Liver (tissue), 8 donors: ENCODE measurements at regions not wholly inside any gene's neighbourhood (a gene's known extent, or its start where the extent isn't known, plus 50 kb on each side); places are given as distances from the start of the nearest gene placed in this dataset.

Experiments used
- DNase-seq: peaks from one replicate; pipeline ENCODE4 v3.0.0-alpha.2; 2017; ENCODE audit warnings: low spot score
- H3K27ac ChIP-seq, 2 donors: one replicate each; pipeline ENCODE4 v1.7.0; 2013; ENCODE audit warnings: inconsistent platforms in 2 of 2, low read length in 2 of 2, control low read depth in 1 of 2, low read depth in 1 of 2, mild to moderate bottlenecking in 1 of 2
- H3K27me3 ChIP-seq, 4 donors: one replicate each; pipeline versions ENCODE4 v1.6.1 to v1.7.0; 2013; ENCODE audit warnings: low read length in 3 of 4, inconsistent platforms in 1 of 4, mild to moderate bottlenecking in 1 of 4, moderate library complexity in 1 of 4; ENCODE audit not compliant: control insufficient read depth in 4 of 4, insufficient read depth in 4 of 4
- H3K36me3 ChIP-seq, 4 donors: one replicate each; pipeline versions ENCODE4 v1.6.1 to v1.7.0; 2013; ENCODE audit warnings: low read length in 3 of 4, mild to moderate bottlenecking in 3 of 4, low read depth in 1 of 4, moderate library complexity in 1 of 4; ENCODE audit not compliant: control insufficient read depth in 4 of 4, insufficient read depth in 3 of 4
- H3K4me1 ChIP-seq, 4 donors: one replicate each; pipeline versions ENCODE4 v1.6.1 to v1.7.0; 2013; ENCODE audit warnings: low read length in 3 of 4, mild to moderate bottlenecking in 3 of 4, moderate library complexity in 1 of 4; ENCODE audit not compliant: control insufficient read depth in 4 of 4, insufficient read depth in 4 of 4
- H3K4me3 ChIP-seq, 3 donors: one replicate each; pipeline versions ENCODE4 v1.6.1 to v1.7.0; 2013; ENCODE audit warnings: low read length in 3 of 3, control low read depth in 1 of 3, low read depth in 1 of 3, mild to moderate bottlenecking in 1 of 3
- H3K9ac ChIP-seq, 2 donors: one replicate each; pipeline ENCODE4 v1.7.0; 2013; ENCODE audit warnings: low read length in 2 of 2, mild to moderate bottlenecking in 2 of 2, moderate library complexity in 2 of 2, control low read depth in 1 of 2, low read depth in 1 of 2
- H3K9me3 ChIP-seq, 4 donors: one replicate each; pipeline versions ENCODE4 v1.6.1 to v1.7.0; 2013; ENCODE audit warnings: low read length in 3 of 4; ENCODE audit not compliant: control insufficient read depth in 4 of 4
- ATF3 ChIP-seq: IDR thresholded peaks from 2 replicates; pipeline ENCODE4 v1.6.1; 2016; ENCODE audit warnings: antibody characterized with exemption
- CTCF ChIP-seq: fragments of 150-350 bp; IDR thresholded peaks from 2 replicates; pipeline ENCODE4 v1.5.1; 2017; ENCODE audit warnings: improper control_type of control experiment, low read depth, low read length; ENCODE audit not compliant: missing input control
- EGR1 ChIP-seq, 2 donors: IDR thresholded peaks; 2 replicates each; pipeline ENCODE4 v1.6.1; 2016 to 2018; ENCODE audit warnings: antibody characterized with exemption in 2 of 2, low read depth in 2 of 2
- FOXA1 ChIP-seq: IDR thresholded peaks from 2 replicates; pipeline ENCODE4 v1.6.1; 2016; ENCODE audit warnings: antibody characterized with exemption
- FOXA2 ChIP-seq: IDR thresholded peaks from 2 replicates; pipeline ENCODE4 v1.6.1; 2016; ENCODE audit warnings: antibody characterized with exemption
- HNF4A ChIP-seq, 2 donors: conservative IDR thresholded peaks; 2 replicates each; pipeline ENCODE4 v1.6.1; 2016; ENCODE audit warnings: antibody characterized with exemption in 2 of 2, mild to moderate bottlenecking in 2 of 2
- HNF4G ChIP-seq: IDR thresholded peaks from 2 replicates; pipeline ENCODE4 v1.6.1; 2016; ENCODE audit warnings: antibody characterized with exemption
- MAX ChIP-seq: IDR thresholded peaks from 2 replicates; pipeline ENCODE4 v1.6.1; 2016; ENCODE audit warnings: antibody characterized with exemption
- NR2F2 ChIP-seq: IDR thresholded peaks from 2 replicates; pipeline ENCODE4 v1.6.1; 2016; ENCODE audit warnings: antibody characterized with exemption
- RAD21 ChIP-seq, 2 donors: IDR thresholded peaks; 2 replicates each; pipeline ENCODE4 v1.6.1; 2016; ENCODE audit warnings: antibody characterized with exemption in 2 of 2, mild to moderate bottlenecking in 2 of 2
- RXRA ChIP-seq, 2 donors: IDR thresholded peaks; 2 replicates each; pipeline ENCODE4 v1.6.1; 2017 to 2018; ENCODE audit warnings: antibody characterized with exemption in 2 of 2, mild to moderate bottlenecking in 1 of 2
- SP1 ChIP-seq: IDR thresholded peaks from 2 replicates; pipeline ENCODE4 v1.6.1; 2018; ENCODE audit warnings: antibody characterized with exemption, mild to moderate bottlenecking
- TAF1 ChIP-seq: conservative IDR thresholded peaks from 2 replicates; pipeline ENCODE4 v1.6.1; 2016; ENCODE audit warnings: antibody characterized with exemption, mild to moderate bottlenecking
- YY1 ChIP-seq: IDR thresholded peaks from 2 replicates; pipeline ENCODE4 v1.6.1; 2016; ENCODE audit warnings: antibody characterized with exemption, mild to moderate bottlenecking
- ZBTB33 ChIP-seq: IDR thresholded peaks from 2 replicates; pipeline ENCODE4 v1.6.1; 2016; ENCODE audit warnings: antibody characterized with exemption
- WGBS: extraction: QIAGEN DNeasy Blood & Tissue Kit; methylation state at CpG from one replicate; pipeline ENCODE4 v1.1.7; 2013; 5-methylcytosine and 5-hydroxymethylcytosine counted together
- donor health status: healthy.
- donor health status: healthy.
- donor health status: healthy.
- donor health status: healthy.
- donor health status: healthy.

GRCh38 chr1:234972411-234973191 is 156.0 kb downstream of the TOMM20 start:
- peak overlapping the region in 1 of 2 donors; percentile 80 for H3K9ac ChIP-seq

GRCh38 chr1:234971586-234972297 is 156.9 kb downstream of the TOMM20 start:
- no peak for DNase-seq
- no peaks in the 10 kb centered on the region for H3K9me3 ChIP-seq
- H3K4me1 ChIP-seq, result peaks cover 27 to 66% (median 37%) of the 10 kb centered on the region in 4 donors
- H3K27me3 ChIP-seq, result no peaks in the 10 kb centered on the region
- peak overlapping the region; percentile 97 to 99 for H3K27ac ChIP-seq
- no peak overlapping the region for H3K4me3 ChIP-seq
- 40% methylated on average over 9 of the region's 9 CpGs for WGBS
- H3K36me3 ChIP-seq, result no peaks in the 10 kb centered on the region
- H3K9ac ChIP-seq, result peak overlapping the region in 1 of 2 donors; percentile 97
- TF ChIP-seq EGR1 (IDR thresholded peaks at IDR 0.05; ENCODE audit: low read depth in 2 of 2) (no peak), RXRA (IDR thresholded peaks at IDR 0.05) (peak; percentile 17 to 29), NR2F2 (no peak), ATF3 (no peak), HNF4G (peak; percentile 16), HNF4A (conservative IDR thresholded peaks at IDR 0.05) (peak in 1 of 2 donors; percentile 6), RAD21 (IDR thresholded peaks at IDR 0.05) (peak in 1 of 2 donors; percentile 4), TAF1 (no peak), FOXA2 (no peak), MAX (no peak), YY1 (no peak), SP1 (peak; percentile 25), CTCF (no peak)

More at GRCh38 chr1:234972411-234973191, 156.0 kb downstream of the TOMM20 start:
- Histone ChIP-seq H3K4me1 (peaks cover 29 to 74% (median 43%) of the 10 kb centered on the region in 4 donors), H3K36me3 (no peaks in the 10 kb centered on the region), H3K9me3 (no peaks in the 10 kb centered on the region), H3K4me3 (no peak overlapping the region), H3K27me3 (no peaks in the 10 kb centered on the region), H3K27ac (peak overlapping the region; percentile 97 to 99)
- TF ChIP-seq MAX (no peak), FOXA1 (no peak), FOXA2 (no peak), RAD21 (IDR thresholded peaks at IDR 0.05) (no peak), ZBTB33 (no peak), TAF1 (no peak), HNF4G (no peak), CTCF (no peak)
- 84% methylated on average over 19 of the region's 19 CpGs for WGBS
- no peak for DNase-seq
